Mesothelial cell of epicardium (in vitro differentiated cells): ENCODE measurements at regions not wholly inside any gene's neighbourhood (a gene's known extent, or its start where the extent isn't known, plus 50 kb on each side); places are given as distances from the start of the nearest gene placed in this dataset.
A peak's percentile ranks its signal among the peaks of the same experiment; 100 is the strongest.

Experiments used
- DNase-seq, 2 experiments: peaks; one replicate each; pipeline ENCODE4 v3.0.0; 2021; ENCODE audit warnings: low spot score in 2 of 2; ENCODE audit not compliant: unreplicated experiment in 2 of 2
- H3K27ac Mint-ChIP-seq: 2 replicates; pipeline ENCODE4 v1.8.0; 2021; ENCODE audit warnings: mixed read lengths
- H3K27me3 Mint-ChIP-seq: 2 replicates; pipeline ENCODE4 v1.8.0; 2021; ENCODE audit warnings: low read depth, mixed read lengths
- H3K36me3 Mint-ChIP-seq: 2 replicates; pipeline ENCODE4 v1.8.0; 2021; ENCODE audit warnings: mixed read lengths
- H3K4me1 Mint-ChIP-seq: 2 replicates; pipeline ENCODE4 v1.8.0; 2021; ENCODE audit warnings: mixed read lengths
- H3K4me3 Mint-ChIP-seq: 2 replicates; pipeline ENCODE4 v1.8.0; 2021; ENCODE audit warnings: mild to moderate bottlenecking, moderate library complexity, mixed read lengths
- H3K9me3 Mint-ChIP-seq: 2 replicates; pipeline ENCODE4 v1.8.0; 2021; ENCODE audit warnings: mixed read lengths
- TF ChIP-seq, protein P1 (sequence below): fragments of 200-600 bp; sonication (generic); IDR thresholded peaks from one replicate; pipeline ENCODE4 v1.5.0; 2021; ENCODE audit warnings: antibody characterized with exemption; ENCODE audit not compliant: unreplicated experiment

DNA sequence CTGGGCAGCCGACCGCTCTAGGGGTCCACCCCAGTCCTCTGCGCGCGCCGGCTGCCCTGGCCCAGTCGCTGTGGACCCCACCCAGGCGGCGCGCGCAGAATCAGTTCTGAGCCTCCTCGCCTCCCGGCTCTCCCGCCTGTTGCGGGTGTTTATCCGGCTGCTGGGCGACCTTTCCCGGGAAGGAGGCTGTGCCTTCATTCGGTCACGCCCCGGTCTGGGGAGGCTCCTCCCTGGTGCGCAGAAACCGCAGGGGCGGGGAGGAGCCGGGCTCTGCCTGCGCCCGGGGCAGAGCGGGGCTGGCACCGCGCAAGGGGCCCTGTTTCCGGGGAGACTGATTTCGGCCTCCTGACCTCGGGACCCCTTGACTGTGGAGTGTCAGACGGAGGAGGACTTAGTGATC is 80.8 kb upstream of the EYS start:
- Mint-ChIP-seq H3K27ac (no peak overlapping the region), H3K4me1 (peaks cover 28% of the 10 kb centered on the region), H3K36me3 (peaks cover 2% of the 10 kb centered on the region), H3K27me3 (no peaks in the 10 kb centered on the region), H3K4me3 (no peak overlapping the region), H3K9me3 (peaks cover 7% of the 10 kb centered on the region)
- DNase-seq = no peak
- TF ChIP-seq, protein P1, sequence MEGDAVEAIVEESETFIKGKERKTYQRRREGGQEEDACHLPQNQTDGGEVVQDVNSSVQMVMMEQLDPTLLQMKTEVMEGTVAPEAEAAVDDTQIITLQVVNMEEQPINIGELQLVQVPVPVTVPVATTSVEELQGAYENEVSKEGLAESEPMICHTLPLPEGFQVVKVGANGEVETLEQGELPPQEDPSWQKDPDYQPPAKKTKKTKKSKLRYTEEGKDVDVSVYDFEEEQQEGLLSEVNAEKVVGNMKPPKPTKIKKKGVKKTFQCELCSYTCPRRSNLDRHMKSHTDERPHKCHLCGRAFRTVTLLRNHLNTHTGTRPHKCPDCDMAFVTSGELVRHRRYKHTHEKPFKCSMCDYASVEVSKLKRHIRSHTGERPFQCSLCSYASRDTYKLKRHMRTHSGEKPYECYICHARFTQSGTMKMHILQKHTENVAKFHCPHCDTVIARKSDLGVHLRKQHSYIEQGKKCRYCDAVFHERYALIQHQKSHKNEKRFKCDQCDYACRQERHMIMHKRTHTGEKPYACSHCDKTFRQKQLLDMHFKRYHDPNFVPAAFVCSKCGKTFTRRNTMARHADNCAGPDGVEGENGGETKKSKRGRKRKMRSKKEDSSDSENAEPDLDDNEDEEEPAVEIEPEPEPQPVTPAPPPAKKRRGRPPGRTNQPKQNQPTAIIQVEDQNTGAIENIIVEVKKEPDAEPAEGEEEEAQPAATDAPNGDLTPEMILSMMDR = no peak

DNA sequence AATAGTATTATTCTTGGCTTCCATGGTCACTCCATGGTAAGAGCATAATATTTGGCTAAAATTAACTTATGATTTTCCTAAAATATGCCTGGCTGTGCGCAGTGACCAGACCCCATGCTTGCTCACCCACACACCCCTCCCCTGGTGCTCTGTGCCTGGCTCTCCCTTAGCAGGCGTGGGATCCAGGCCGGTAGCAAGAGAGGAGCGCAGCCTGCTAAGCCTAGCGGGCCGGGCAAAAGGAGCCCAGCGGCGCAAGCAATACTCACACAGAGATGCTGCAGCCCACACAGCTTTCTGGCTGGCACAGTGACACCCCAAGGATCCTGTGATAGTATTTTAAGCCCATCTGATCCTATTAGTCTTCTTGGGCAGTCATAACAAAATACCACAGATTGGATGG is 79.8 kb upstream of the EYS start:
- Mint-ChIP-seq H3K4me1 (peaks cover 28% of the 10 kb centered on the region), H3K27me3 (no peaks in the 10 kb centered on the region), H3K4me3 (no peak overlapping the region), H3K9me3 (peaks cover 7% of the 10 kb centered on the region), H3K27ac (no peak overlapping the region), H3K36me3 (peaks cover 2% of the 10 kb centered on the region)
- TF ChIP-seq, protein P1 = no peak
- no peak for DNase-seq

DNA sequence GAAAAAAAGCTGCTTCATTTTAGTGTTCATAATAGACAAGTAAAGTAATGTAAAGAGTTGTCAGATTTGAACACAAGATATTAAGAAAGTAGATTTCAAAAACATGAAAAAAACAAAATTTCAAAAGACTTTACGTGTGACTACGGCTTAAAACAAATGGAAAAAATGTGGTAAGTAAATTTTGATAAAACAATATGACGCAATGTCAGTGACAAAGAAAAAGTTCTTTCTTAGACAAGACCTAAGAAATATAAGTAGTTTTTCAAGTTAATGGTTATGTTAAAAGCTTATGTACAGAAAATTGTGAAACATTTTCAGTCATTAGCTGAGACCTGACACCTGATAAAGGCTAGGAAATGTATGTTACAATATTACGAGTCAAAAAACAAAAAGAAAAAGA is 73.7 kb upstream of the EYS start:
- Mint-ChIP-seq H3K9me3 (peaks cover 23% of the 10 kb centered on the region), H3K27ac (no peak overlapping the region), H3K27me3 (no peaks in the 10 kb centered on the region), H3K4me1 (peaks cover 10% of the 10 kb centered on the region), H3K4me3 (no peak overlapping the region), H3K36me3 (peaks cover 7% of the 10 kb centered on the region)
- DNase-seq = no peak
- TF ChIP-seq, protein P1 = no peak

DNA sequence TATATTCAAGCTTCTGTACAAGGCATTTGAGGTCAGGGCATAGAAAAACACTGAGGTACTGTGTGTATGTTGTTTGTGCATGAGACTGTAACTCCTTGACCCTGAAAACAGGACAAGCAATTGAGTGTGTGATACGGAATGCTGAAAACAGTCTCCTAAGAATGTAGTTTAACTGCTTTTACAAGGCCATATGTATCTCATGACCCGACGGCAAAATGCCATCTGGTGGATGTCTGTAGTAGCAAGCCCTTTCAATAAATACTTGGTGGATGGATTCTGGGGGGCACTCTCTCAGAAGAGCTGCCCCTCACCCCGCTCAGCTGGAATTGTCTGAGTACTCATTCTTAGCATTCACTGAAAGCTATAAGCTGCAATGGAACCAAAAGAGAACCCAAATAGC is 69.3 kb upstream of the EYS start:
- Mint-ChIP-seq H3K27ac (peak overlapping the region; percentile 17), H3K4me1 (peaks cover 10% of the 10 kb centered on the region)

DNA sequence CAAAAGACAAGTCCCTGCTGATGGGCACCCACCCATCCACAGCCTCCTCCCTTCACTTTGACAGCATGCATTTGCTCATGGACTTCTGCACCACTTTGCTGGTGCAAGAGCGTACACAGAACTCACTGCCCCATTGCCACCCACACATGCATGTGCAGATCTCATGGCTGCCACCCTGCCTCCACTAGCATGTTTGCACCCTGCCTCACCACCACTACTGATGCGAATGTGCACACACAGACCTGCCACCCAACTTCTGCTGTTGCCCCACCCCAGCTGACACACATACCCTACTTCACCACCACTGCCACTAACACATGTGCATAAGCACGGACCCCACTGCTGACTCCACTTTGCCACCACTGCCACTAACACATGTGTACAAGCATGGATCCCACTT is 64.9 kb upstream of the EYS start:
- Mint-ChIP-seq H3K4me3 (no peak overlapping the region), H3K27ac (no peak overlapping the region)

More for the DNA sequence above, 69.3 kb upstream of the EYS start:
- peaks cover 7% of the 10 kb centered on the region for H3K36me3 Mint-ChIP-seq
- H3K9me3 Mint-ChIP-seq = peaks cover 32% of the 10 kb centered on the region
- TF ChIP-seq, protein P1 = no peak
- DNase-seq = no peak
- no peak overlapping the region for H3K4me3 Mint-ChIP-seq
- no peaks in the 10 kb centered on the region for H3K27me3 Mint-ChIP-seq

More for the DNA sequence above, 64.9 kb upstream of the EYS start:
- TF ChIP-seq, protein P1 = no peak
- Mint-ChIP-seq H3K9me3 (peaks cover 16% of the 10 kb centered on the region), H3K4me1 (peaks cover 10% of the 10 kb centered on the region), H3K27me3 (no peaks in the 10 kb centered on the region), H3K36me3 (peaks cover 6% of the 10 kb centered on the region)
- DNase-seq = no peak
